Stimulated activated CD4-positive, alpha-beta T cell treated with anti-CD3 and anti-CD28 coated beads, Interleukin-4, amount 100 ng/mL, for 24 hours (primary cell): ENCODE measurements at regions not wholly inside any gene's neighbourhood (a gene's known extent, or its start where the extent isn't known, plus 50 kb on each side); places are given as distances from the start of the nearest gene placed in this dataset.

Experiments
- DNase-seq: peaks from one replicate; pipeline ENCODE4 v3.0.0-alpha.2; 2020

GRCh38 chr13:111597191-111597611 is 276.8 kb downstream of the TEX29 start:
- DNase-seq = no peak

- no peak for DNase-seq
These were observed 277.2 kb downstream of the TEX29 start for GRCh38 chr13:111597618-111598017.

GRCh38 chr13:111598747-111599146 is 278.3 kb downstream of the TEX29 start:
- DNase-seq = no peak

GRCh38 chr13:111599791-111600190 is 279.3 kb downstream of the TEX29 start:
- DNase-seq = no peak

- no peak for DNase-seq
These were observed 282.4 kb downstream of the TEX29 start for GRCh38 chr13:111602874-111603273.

GRCh38 chr13:111604097-111604496 is 283.7 kb downstream of the TEX29 start:
- no peak for DNase-seq

- no peak for DNase-seq
These were observed 288.1 kb downstream of the TEX29 start for GRCh38 chr13:111608556-111608955.

GRCh38 chr13:111609631-111610030 is 289.2 kb downstream of the TEX29 start:
- no peak for DNase-seq

GRCh38 chr13:111610081-111610480 is 289.6 kb downstream of the TEX29 start:
- no peak for DNase-seq

- no peak for DNase-seq
These were observed 290.4 kb downstream of the TEX29 start for GRCh38 chr13:111610879-111611278.

GRCh38 chr13:111611651-111612050 is 291.2 kb downstream of the TEX29 start:
- no peak for DNase-seq

- no peak for DNase-seq
These were observed 292.4 kb downstream of the TEX29 start for GRCh38 chr13:111612886-111613285.

- no peak for DNase-seq
These were observed 293.6 kb downstream of the TEX29 start for GRCh38 chr13:111614009-111614408.

- no peak for DNase-seq
These were observed 294.2 kb downstream of the TEX29 start for GRCh38 chr13:111614613-111615012.

- DNase-seq = no peak
These were observed 295.8 kb downstream of the TEX29 start for GRCh38 chr13:111616203-111616602.

- no peak for DNase-seq
These were observed 299.7 kb downstream of the TEX29 start for GRCh38 chr13:111620166-111620565.

GRCh38 chr13:111620586-111620985 is 300.1 kb downstream of the TEX29 start:
- DNase-seq = no peak

- no peak for DNase-seq
These were observed 300.7 kb downstream of the TEX29 start for GRCh38 chr13:111621164-111621563.

- no peak for DNase-seq
These were observed 301.6 kb downstream of the TEX29 start for GRCh38 chr13:111622051-111622531.

GRCh38 chr13:111623208-111623607 is 302.8 kb downstream of the TEX29 start:
- no peak for DNase-seq

GRCh38 chr13:111623743-111624505 is 303.5 kb downstream of the TEX29 start:
- no peak for DNase-seq

- DNase-seq = no peak
These were observed 305.3 kb downstream of the TEX29 start for GRCh38 chr13:111625526-111626315.

GRCh38 chr13:111626371-111627305 is 306.2 kb downstream of the TEX29 start:
- no peak for DNase-seq
